Fibroblast of mammary gland (primary cell): ENCODE measurements at regions not wholly inside any gene's neighbourhood (a gene's known extent, or its start where the extent isn't known, plus 50 kb on each side); places are given as distances from the start of the nearest gene placed in this dataset.

Source experiments
- DNase-seq: peaks from one replicate; pipeline ENCODE4 v3.0.0-alpha.2; 2010; ENCODE audit warnings: low read depth
- H3K4me3 ChIP-seq: 2 replicates; pipeline ENCODE4 v1.5.1; 2011; ENCODE audit warnings: low read depth, mild to moderate bottlenecking, low read length, moderate library complexity; ENCODE audit not compliant: control insufficient read depth
- CTCF ChIP-seq: conservative IDR thresholded peaks from 2 replicates; pipeline ENCODE4 v1.5.1; 2011; ENCODE audit warnings: low read depth, low read length, inconsistent platforms; ENCODE audit not compliant: control insufficient read depth, insufficient read depth

DNA sequence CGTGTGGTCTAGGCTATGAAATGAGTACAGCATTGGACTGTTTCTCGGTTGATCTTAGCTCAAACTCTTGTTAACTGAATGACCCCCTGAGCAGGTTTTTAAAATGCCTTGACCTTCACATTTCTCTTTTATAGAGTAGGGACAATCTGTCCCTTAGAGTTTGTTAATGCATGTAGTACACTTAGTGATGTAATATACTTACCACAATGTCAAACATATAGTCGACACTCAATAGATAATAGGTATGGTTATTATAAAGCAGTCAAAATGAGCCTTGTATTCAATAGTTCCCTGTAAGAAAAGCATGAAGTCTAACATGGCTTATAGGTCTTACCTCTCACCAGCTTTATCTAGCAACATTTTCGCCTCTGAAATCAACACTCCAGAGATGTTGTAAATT is 161.0 kb upstream of the RUNX1 start:
- DNase-seq: no peak
- no peak overlapping the region for H3K4me3 ChIP-seq
- TF ChIP-seq CTCF: no peak

DNA sequence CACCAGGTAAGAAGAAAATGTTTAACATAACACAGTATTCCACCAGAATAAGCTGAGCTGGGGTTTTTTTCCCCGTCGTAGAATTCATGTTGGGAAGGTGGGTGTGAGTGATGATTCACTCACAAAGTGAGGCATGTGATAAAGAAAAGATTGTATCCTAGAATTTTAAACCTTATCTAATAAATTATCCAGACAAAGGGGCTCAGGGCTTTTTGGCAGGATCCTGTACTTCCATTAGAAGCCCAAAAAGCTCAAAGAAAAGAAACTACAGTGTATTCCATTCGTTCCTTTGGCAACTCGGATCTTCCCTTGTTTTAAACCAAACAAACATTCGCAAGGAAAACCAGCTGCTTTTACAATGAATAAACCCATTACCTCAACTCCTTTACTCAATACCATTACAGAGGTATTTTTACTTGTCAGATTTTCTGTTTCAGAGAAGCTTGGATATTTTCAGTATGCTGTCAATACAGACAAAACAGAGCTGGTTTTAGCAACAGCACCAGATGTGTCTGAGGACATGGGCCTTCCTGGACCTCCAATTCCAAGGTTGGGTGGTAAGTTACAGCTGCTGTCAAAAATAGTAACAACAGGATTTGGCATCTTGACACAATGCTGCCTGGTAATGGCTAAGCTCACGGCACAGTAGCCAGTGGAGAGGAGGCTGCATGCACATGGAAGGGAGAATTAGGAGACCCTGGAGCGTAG is 159.9 kb upstream of the RUNX1 start:
- TF ChIP-seq CTCF: no peak
- DNase-seq: peak; percentile 64
- H3K4me3 ChIP-seq: no peak overlapping the region

DNA sequence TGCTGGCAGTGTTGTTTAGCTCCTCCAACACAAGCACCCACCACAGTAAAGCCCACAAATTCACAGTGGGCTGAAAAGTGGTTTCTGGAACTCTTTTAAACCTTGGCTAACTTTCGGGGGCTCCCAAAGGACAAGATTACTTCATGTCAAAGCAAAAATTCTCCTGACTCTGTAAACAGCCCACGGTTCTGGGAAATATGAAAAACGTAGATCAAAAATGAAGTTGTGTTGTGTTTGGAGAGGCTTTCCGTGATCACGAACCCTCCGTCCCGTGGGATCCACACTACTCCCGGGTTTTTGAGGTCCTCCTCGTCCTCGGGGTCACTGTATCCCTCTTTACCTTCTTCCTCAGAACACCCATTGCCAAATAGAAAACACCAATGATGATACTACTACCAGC is 159.0 kb upstream of the RUNX1 start:
- no peak for DNase-seq
- no peak for TF ChIP-seq CTCF
- H3K4me3 ChIP-seq: no peak overlapping the region

- TF ChIP-seq CTCF: no peak
- no peak overlapping the region for H3K4me3 ChIP-seq
- DNase-seq: no peak
Measured at GRCh38 chr21:35207322-35207721, 158.2 kb upstream of the RUNX1 start.

DNA sequence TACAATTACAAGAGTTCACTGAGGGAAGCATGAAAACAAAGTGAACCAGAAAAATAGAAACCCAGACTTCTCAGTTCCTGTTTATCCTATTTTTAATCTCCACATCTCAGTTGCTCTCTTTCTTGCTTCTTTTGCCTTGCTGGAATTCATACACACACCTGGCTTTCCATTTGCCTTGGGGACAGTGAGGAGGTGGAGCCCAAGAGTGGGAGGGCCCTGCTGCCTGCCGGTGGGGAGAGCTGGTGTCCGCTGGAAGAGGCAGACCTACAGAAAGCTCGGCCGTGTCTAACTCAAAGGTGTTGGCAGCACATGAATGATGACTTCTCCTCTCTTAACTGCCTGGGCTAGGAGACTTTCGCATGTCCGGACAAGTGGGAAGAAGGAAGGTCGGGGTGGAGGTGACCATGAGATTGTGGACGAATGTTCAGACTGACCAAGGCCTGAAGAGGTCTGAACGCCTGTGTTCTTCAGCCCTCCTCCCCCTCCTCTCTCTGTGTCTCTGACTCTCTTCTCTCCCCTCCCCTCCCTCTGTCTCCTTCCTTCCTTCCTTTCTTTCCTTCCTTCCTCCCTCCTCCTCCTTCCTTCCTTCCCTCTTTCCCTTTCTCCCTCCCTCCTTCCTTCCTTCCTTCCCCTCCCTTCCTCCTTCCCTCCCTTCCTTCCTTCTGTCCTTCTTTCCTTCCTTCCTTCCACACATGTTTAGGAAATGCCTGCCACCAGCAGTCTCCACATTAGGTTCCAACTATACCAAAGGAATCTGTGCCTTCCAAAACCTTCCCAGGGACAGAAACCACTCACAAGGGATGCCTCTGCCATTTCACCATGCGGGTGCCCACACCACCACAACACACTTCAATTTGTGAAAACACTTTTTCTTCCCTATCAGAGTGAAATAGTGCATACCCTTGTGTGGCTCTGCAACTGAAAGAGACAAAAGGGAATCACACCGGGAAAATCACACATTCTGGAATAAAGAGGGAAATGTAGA is 157.3 kb upstream of the RUNX1 start:
- no peak for TF ChIP-seq CTCF
- no peak for DNase-seq
- H3K4me3 ChIP-seq: no peak overlapping the region

DNA sequence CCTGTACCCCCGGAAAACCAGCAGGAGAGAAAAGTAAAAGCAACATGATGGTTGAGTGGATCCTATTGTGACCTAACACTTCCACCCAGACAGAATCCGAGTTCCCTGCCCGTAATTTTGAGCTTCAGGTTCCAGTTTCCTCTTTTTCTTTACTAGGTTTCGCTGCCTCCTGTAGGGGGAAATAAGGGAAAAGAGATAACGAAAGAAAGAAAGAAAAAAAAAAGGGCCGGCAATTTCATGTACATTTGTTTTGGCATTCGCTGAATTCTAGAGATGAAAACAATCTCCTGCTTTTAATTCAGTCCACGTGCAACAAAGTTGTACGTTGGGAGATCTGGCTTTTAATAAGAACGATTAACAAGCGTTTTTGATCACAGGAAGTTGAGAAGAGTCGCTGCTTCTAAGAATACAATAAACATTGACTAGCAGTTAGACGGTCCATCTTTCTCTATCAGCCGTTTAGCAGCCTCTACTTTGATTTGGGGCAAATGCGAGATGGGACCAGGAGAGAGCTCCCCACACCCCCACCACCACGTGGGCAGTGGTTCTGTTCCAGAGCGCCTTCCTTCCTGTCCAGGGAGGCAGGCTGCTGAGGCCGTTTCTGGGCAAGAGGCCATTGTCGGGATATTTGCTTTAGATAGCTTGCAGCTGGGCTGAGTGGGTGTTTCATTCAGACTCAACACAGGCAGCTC is 155.9 kb upstream of the RUNX1 start:
- TF ChIP-seq CTCF: peak; percentile 16
- no peak overlapping the region for H3K4me3 ChIP-seq
- peak; percentile 95 for DNase-seq
